ENCODE measurements at regions not wholly inside any gene's neighbourhood (a gene's known extent, or its start where the extent isn't known, plus 50 kb on each side); places are given as distances from the start of the nearest gene placed in this dataset.

DNA sequence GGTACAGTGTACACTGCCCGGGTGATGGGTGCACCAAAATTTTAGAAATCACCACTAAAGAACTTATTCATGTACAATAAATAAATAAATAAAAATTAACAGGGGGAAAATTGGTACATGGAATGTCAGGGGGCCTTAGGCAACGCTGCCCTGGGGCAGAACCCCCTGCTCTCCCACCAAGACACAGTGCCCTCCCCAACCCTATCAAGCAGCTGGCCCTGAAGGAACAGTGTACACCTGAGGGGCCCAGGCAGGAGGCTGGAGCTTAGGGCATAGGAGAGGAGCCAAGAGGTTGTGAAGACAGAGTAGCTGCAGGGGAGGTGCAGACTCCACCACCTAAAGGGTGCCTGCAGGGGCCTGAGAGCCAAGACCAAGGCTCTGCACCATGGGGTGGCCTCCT lies 128.8 kb downstream of the BMS1 start:
- Histone ChIP-seq H3K14ac (ENCODE audit: low read length) (no peak overlapping the region), H4K12ac (ENCODE audit: low read depth, low read length) (no peak overlapping the region), H2BK5ac (ENCODE audit: low read depth, low read length, poor library complexity) (no peak overlapping the region), H2BK120ac (ENCODE audit: insufficient read depth, low read length, poor library complexity) (no peak overlapping the region), H3K4me1 (ENCODE audit: control insufficient read depth in 1 of 2, insufficient read depth in 2 of 2, low read length in 2 of 2) (no peaks in the 10 kb centered on the region), H3K4me3 (ENCODE audit: low read depth, low read length) (no peak overlapping the region), H2BK12ac (ENCODE audit: low read length) (no peak overlapping the region), H3K18ac (ENCODE audit: low read length) (no peak overlapping the region), H3K4ac (ENCODE audit: low read depth, low read length) (no peak overlapping the region), H3K36me3 (ENCODE audit: control insufficient read depth in 1 of 2, insufficient read depth in 2 of 2, low read length in 2 of 2) (no peaks in the 10 kb centered on the region), H3K27me3 (ENCODE audit: insufficient read depth, low read length) (no peaks in the 10 kb centered on the region), H2AK5ac (ENCODE audit: low read length) (no peak overlapping the region), H3K9ac (ENCODE audit: low read length) (no peak overlapping the region), H3K9me3 (ENCODE audit: insufficient read depth, low read depth, low read length) (peaks cover 4% of the 10 kb centered on the region), H3K79me2 (ENCODE audit: control insufficient read depth, insufficient read depth, low read length, poor library complexity) (no peaks in the 10 kb centered on the region), H3K27ac (ENCODE audit: low read depth, low read length) (no peak overlapping the region), H2AFZ (ENCODE audit: insufficient read depth, low read length, poor library complexity) (no peak overlapping the region), H3K23ac (ENCODE audit: low read length) (no peak overlapping the region), H3K79me1 (ENCODE audit: low read length) (no peaks in the 10 kb centered on the region), H4K8ac (ENCODE audit: low read depth, low read length) (no peak overlapping the region), H4K91ac (ENCODE audit: low read depth, low read length) (no peak overlapping the region), H3K4me2 (ENCODE audit: low read length) (no peak overlapping the region)
- WGBS (ENCODE audit: extremely low coverage, insufficient coverage, insufficient read length) = no CpG with 5 or more reads among the region's 2 CpGs
- peak in 1 of 2 donors; percentile 1 for DNase-seq

GRCh38 chr10:42916974-42917373 lies 134.4 kb downstream of the BMS1 start:
- no peak overlapping the region for H3K27ac ChIP-seq (ENCODE audit: low read depth, low read length)
- no peak overlapping the region for H3K18ac ChIP-seq (ENCODE audit: low read length)
- H2BK5ac ChIP-seq (ENCODE audit: low read depth, low read length, poor library complexity) = no peak overlapping the region
- no peak overlapping the region for H4K91ac ChIP-seq (ENCODE audit: low read depth, low read length)
- no peak overlapping the region for H3K4ac ChIP-seq (ENCODE audit: low read depth, low read length)
- no peak overlapping the region for H3K23ac ChIP-seq (ENCODE audit: low read length)
- no peak overlapping the region for H3K4me3 ChIP-seq (ENCODE audit: low read depth, low read length)
- no peak overlapping the region for H4K8ac ChIP-seq (ENCODE audit: low read depth, low read length)
- H3K9me3 ChIP-seq (ENCODE audit: insufficient read depth, low read depth, low read length) = peaks cover 4% of the 10 kb centered on the region
- H3K36me3 ChIP-seq (ENCODE audit: control insufficient read depth in 1 of 2, insufficient read depth in 2 of 2, low read length in 2 of 2) = no peaks in the 10 kb centered on the region
- no peak overlapping the region for H2AK5ac ChIP-seq (ENCODE audit: low read length)
- H2AFZ ChIP-seq (ENCODE audit: insufficient read depth, low read length, poor library complexity) = no peak overlapping the region
- no peak overlapping the region for H2BK120ac ChIP-seq (ENCODE audit: insufficient read depth, low read length, poor library complexity)
- no peak for DNase-seq
- H3K9ac ChIP-seq (ENCODE audit: low read length) = no peak overlapping the region
- H3K79me1 ChIP-seq (ENCODE audit: low read length) = no peaks in the 10 kb centered on the region
- H4K12ac ChIP-seq (ENCODE audit: low read depth, low read length) = no peak overlapping the region
- H3K27me3 ChIP-seq (ENCODE audit: insufficient read depth, low read length) = no peaks in the 10 kb centered on the region
- H2BK12ac ChIP-seq (ENCODE audit: low read length) = no peak overlapping the region
- H3K4me2 ChIP-seq (ENCODE audit: low read length) = no peak overlapping the region
- H3K14ac ChIP-seq (ENCODE audit: low read length) = no peak overlapping the region
- H3K4me1 ChIP-seq (ENCODE audit: control insufficient read depth in 1 of 2, insufficient read depth in 2 of 2, low read length in 2 of 2) = no peaks in the 10 kb centered on the region
- no peaks in the 10 kb centered on the region for H3K79me2 ChIP-seq (ENCODE audit: control insufficient read depth, insufficient read depth, low read length, poor library complexity)

- peaks cover 4% of the 10 kb centered on the region for H3K9me3 ChIP-seq (ENCODE audit: insufficient read depth, low read depth, low read length)
- no CpG with 5 or more reads among the region's 2 CpGs for WGBS (ENCODE audit: extremely low coverage, insufficient coverage, insufficient read length)
- H3K27ac ChIP-seq (ENCODE audit: low read depth, low read length) = no peak overlapping the region
- no peak overlapping the region for H2BK5ac ChIP-seq (ENCODE audit: low read depth, low read length, poor library complexity)
- no peaks in the 10 kb centered on the region for H3K4me1 ChIP-seq (ENCODE audit: control insufficient read depth in 1 of 2, insufficient read depth in 2 of 2, low read length in 2 of 2)
- no peak overlapping the region for H3K4me2 ChIP-seq (ENCODE audit: low read length)
- H4K12ac ChIP-seq (ENCODE audit: low read depth, low read length) = no peak overlapping the region
- H3K14ac ChIP-seq (ENCODE audit: low read length) = no peak overlapping the region
- no peak overlapping the region for H4K8ac ChIP-seq (ENCODE audit: low read depth, low read length)
- no peak overlapping the region for H4K91ac ChIP-seq (ENCODE audit: low read depth, low read length)
- H3K27me3 ChIP-seq (ENCODE audit: insufficient read depth, low read length) = no peaks in the 10 kb centered on the region
- H2AFZ ChIP-seq (ENCODE audit: insufficient read depth, low read length, poor library complexity) = no peak overlapping the region
- no peaks in the 10 kb centered on the region for H3K36me3 ChIP-seq (ENCODE audit: control insufficient read depth in 1 of 2, insufficient read depth in 2 of 2, low read length in 2 of 2)
- DNase-seq = no peak
- H2AK5ac ChIP-seq (ENCODE audit: low read length) = no peak overlapping the region
- no peak overlapping the region for H3K23ac ChIP-seq (ENCODE audit: low read length)
- no peak overlapping the region for H3K9ac ChIP-seq (ENCODE audit: low read length)
- H2BK120ac ChIP-seq (ENCODE audit: insufficient read depth, low read length, poor library complexity) = no peak overlapping the region
- H2BK12ac ChIP-seq (ENCODE audit: low read length) = no peak overlapping the region
- no peak overlapping the region for H3K18ac ChIP-seq (ENCODE audit: low read length)
- H3K4me3 ChIP-seq (ENCODE audit: low read depth, low read length) = no peak overlapping the region
- no peaks in the 10 kb centered on the region for H3K79me1 ChIP-seq (ENCODE audit: low read length)
- no peaks in the 10 kb centered on the region for H3K79me2 ChIP-seq (ENCODE audit: control insufficient read depth, insufficient read depth, low read length, poor library complexity)
- H3K4ac ChIP-seq (ENCODE audit: low read depth, low read length) = no peak overlapping the region
Measured at GRCh38 chr10:42917821-42918220, 135.2 kb downstream of the BMS1 start.

GRCh38 chr10:42921951-42922350 lies 139.4 kb downstream of the BMS1 start:
- no peak overlapping the region for H2BK120ac ChIP-seq (ENCODE audit: insufficient read depth, low read length, poor library complexity)
- no peaks in the 10 kb centered on the region for H3K27me3 ChIP-seq (ENCODE audit: insufficient read depth, low read length)
- no peak overlapping the region for H3K23ac ChIP-seq (ENCODE audit: low read length)
- no peak overlapping the region for H3K4me3 ChIP-seq (ENCODE audit: low read depth, low read length)
- DNase-seq = no peak
- H3K18ac ChIP-seq (ENCODE audit: low read length) = no peak overlapping the region
- no peak overlapping the region for H2BK12ac ChIP-seq (ENCODE audit: low read length)
- no peak overlapping the region for H2BK5ac ChIP-seq (ENCODE audit: low read depth, low read length, poor library complexity)
- H3K4me2 ChIP-seq (ENCODE audit: low read length) = no peak overlapping the region
- no peak overlapping the region for H3K4ac ChIP-seq (ENCODE audit: low read depth, low read length)
- no peak overlapping the region for H4K8ac ChIP-seq (ENCODE audit: low read depth, low read length)
- no CpG with 5 or more reads among the region's 2 CpGs for WGBS (ENCODE audit: extremely low coverage, insufficient coverage, insufficient read length)
- no peak overlapping the region for H4K12ac ChIP-seq (ENCODE audit: low read depth, low read length)
- H3K79me2 ChIP-seq (ENCODE audit: control insufficient read depth, insufficient read depth, low read length, poor library complexity) = no peaks in the 10 kb centered on the region
- no peaks in the 10 kb centered on the region for H3K9me3 ChIP-seq (ENCODE audit: insufficient read depth, low read depth, low read length)
- no peak overlapping the region for H2AK5ac ChIP-seq (ENCODE audit: low read length)
- H3K14ac ChIP-seq (ENCODE audit: low read length) = no peak overlapping the region
- no peaks in the 10 kb centered on the region for H3K4me1 ChIP-seq (ENCODE audit: control insufficient read depth in 1 of 2, insufficient read depth in 2 of 2, low read length in 2 of 2)
- H4K91ac ChIP-seq (ENCODE audit: low read depth, low read length) = no peak overlapping the region
- H3K9ac ChIP-seq (ENCODE audit: low read length) = no peak overlapping the region
- H3K27ac ChIP-seq (ENCODE audit: low read depth, low read length) = no peak overlapping the region
- no peaks in the 10 kb centered on the region for H3K79me1 ChIP-seq (ENCODE audit: low read length)
- no peak overlapping the region for H2AFZ ChIP-seq (ENCODE audit: insufficient read depth, low read length, poor library complexity)
- H3K36me3 ChIP-seq (ENCODE audit: control insufficient read depth in 1 of 2, insufficient read depth in 2 of 2, low read length in 2 of 2) = no peaks in the 10 kb centered on the region

All from trophoblast cell (in vitro differentiated cells and primary cell).